Sigmoid colon (tissue), 4 donors: ENCODE measurements at regions not wholly inside any gene's neighbourhood (a gene's known extent, or its start where the extent isn't known, plus 50 kb on each side); places are given as distances from the start of the nearest gene placed in this dataset.

Experiments used
- CTCF ChIP-seq, 4 experiments: fragments of 450-650 bp in 3 of 4; fragments of 200-600 bp in 1 of 4; IDR thresholded peaks; one replicate each; pipeline ENCODE4 v1.5.1; 2016 to 2019; ENCODE audit warnings: antibody characterized with exemption in 4 of 4, mild to moderate bottlenecking in 3 of 4, moderate library complexity in 2 of 4
- POLR2A ChIP-seq, 2 donors: fragments of 450-650 bp; IDR thresholded peaks; one replicate each; pipeline ENCODE4 v1.6.1; 2016; ENCODE audit warnings: antibody characterized with exemption in 2 of 2, mild to moderate bottlenecking in 2 of 2, moderate library complexity in 2 of 2
- POLR2AphosphoS5 ChIP-seq, 4 donors: sonication (generic); formaldehyde crosslinking; IDR thresholded peaks; one replicate each; pipeline ENCODE4 v1.6.1; 2017; ENCODE audit warnings: antibody characterized with exemption in 4 of 4

GRCh38 chr19:33954686-33955085 lies 158.0 kb downstream of the KCTD15 start:
- TF ChIP-seq POLR2AphosphoS5 (IDR thresholded peaks at IDR 0.05) (no peak), CTCF (IDR thresholded peaks at IDR 0.05) (no peak), POLR2A (IDR thresholded peaks at IDR 0.05) (no peak)
